HG03159 (cell line): ENCODE measurements at regions not wholly inside any gene's neighbourhood (a gene's known extent, or its start where the extent isn't known, plus 50 kb on each side); places are given as distances from the start of the nearest gene placed in this dataset.
A peak's percentile ranks its signal among the peaks of the same experiment; 100 is the strongest.

Source experiments
- ATAC-seq: cut with Tn5 transposase; IDR thresholded peaks from one replicate; pipeline ENCODE4 v1.9.1; 2021; ENCODE audit warnings: mild to moderate bottlenecking, moderate library complexity; ENCODE audit not compliant: unreplicated experiment

DNA sequence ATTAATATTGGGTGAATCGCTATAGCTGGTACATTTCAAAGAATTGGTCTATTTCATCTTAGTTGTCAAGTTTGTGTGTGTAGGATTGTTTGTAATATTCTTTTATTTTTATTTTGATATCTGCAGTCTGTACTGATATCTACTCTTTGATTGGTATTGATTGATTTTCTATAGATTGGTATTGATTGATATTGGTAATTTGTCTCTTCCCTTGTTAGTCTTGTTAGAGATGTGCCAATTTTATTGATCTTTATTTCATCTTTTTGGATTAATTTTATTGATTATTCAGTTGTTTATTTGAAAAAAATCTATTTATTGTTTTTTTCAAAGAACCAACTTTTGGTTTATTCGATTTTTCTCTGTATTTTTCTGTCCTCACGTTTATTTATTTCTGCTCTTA, 61.4 kb downstream of the TM2D3 start:
- no peak for ATAC-seq

DNA sequence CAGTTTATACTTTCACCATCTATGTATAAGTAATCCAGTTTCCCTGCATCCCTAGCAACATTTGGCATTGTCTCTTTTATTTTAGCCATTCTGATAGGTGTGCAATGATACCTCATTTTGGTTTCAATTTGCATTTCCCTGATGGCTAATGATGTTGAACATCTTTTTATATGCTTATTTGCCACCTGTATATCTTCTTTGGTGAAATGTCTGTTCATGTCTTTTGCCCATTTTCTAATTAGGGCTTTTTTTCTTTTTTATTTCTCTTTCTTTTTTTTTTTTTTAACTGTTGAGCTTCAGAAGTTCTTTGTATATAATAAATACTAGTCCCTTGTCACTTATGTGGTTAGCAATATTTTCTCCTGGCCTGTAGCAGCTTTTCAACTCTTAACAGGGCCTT, 68.9 kb downstream of the TM2D3 start:
- ATAC-seq = no peak

- no peak for ATAC-seq
Measured at GRCh38 chr15:101580431-101580830, 71.8 kb downstream of the TM2D3 start.

DNA sequence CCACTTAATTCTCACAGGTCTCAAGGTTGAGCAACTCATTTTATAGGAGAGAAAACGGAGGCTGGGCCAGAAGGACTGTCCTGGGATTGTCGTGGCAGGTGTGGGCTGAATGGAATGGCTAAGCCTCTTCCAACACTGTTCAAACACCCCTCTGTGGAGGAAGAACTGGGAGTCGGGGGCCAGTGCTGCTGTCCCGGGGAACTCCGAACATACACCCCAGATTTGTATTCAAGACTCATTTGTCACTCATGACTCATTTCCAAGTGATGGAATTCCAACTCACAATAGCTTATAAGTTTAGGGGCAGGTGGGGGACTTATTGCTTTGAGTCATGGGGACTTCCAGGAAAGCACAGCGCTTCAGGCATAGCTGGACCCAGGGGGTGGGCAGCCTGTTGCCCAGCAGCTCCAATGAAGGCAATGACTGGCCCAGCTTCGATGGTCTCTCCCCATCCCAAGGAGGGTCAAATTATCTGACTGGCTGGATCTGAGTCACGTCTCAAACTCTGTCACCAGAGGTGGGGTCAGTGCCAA, 72.5 kb downstream of the TM2D3 start:
- no peak for ATAC-seq

DNA sequence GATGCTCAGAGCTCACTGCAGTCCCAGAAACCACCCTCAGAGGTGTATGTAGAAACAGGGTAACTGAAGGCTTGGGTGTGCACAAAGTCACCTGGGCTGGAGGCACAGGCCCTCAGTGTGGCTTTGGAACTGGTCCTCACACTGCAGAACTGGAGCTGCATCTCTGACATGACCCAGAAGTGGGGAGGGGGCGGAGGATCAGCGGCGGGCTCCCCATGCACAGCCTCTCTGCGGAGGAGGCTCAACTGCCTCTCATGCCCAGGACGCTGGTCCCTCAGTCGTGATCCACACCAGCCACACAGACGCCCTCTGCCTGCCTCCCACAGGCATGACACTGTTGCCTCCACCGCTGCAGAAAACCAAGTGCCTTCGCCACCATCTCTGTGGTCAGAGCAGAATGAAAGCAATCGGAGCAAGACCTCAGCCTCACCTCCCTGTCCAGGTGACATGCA, 73.7 kb downstream of the TM2D3 start:
- peak; percentile 56 for ATAC-seq

GRCh38 chr15:101573951-101574350, 78.2 kb downstream of the TM2D3 start:
- ATAC-seq = no peak

- no peak for ATAC-seq
Measured at GRCh38 chr15:101570241-101570640, 80.7 kb upstream of the PCSK6 start.

- ATAC-seq = no peak
Measured at GRCh38 chr15:101568821-101569555, 79.5 kb upstream of the PCSK6 start.

- ATAC-seq = no peak
Measured at GRCh38 chr15:101568309-101568708, 78.8 kb upstream of the PCSK6 start.

DNA sequence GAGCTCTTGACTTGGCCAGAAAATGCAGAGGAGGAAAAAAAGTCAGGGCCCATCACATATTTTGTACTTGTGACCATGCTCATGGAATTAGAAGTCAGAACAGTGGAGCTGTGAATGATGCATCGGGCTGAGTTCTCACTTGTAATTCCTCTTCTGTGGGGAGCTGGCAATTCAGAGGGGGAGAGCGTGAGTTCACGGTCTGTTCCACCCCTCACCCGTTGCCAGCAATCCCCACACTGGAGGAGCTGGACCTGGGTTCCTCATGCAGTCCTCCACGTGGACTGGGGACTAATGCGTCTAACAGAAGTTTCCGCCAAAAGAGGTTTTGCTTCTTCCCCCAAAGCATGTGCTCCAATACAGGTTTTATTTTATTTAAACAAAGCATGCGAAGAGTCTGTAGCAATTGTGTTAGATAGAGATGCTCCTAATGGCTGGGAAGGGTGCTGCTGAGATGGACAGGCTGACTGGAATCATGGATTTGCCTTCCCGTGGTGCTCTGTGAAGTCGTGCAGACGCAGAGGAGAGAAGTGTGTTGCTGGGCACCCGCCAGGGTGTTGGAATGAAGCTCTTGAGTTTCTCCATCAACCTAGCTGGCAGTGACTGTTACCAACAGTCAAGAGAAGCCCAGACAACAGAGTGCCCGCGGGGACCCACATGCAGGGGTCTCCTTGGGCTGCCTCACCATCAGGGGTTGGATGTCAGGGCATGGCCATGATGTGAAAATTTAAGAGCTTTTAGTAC, 77.4 kb upstream of the PCSK6 start:
- no peak for ATAC-seq

GRCh38 chr15:101565377-101565776, 75.9 kb upstream of the PCSK6 start:
- no peak for ATAC-seq

GRCh38 chr15:101563176-101563796, 73.8 kb upstream of the PCSK6 start:
- ATAC-seq = no peak

DNA sequence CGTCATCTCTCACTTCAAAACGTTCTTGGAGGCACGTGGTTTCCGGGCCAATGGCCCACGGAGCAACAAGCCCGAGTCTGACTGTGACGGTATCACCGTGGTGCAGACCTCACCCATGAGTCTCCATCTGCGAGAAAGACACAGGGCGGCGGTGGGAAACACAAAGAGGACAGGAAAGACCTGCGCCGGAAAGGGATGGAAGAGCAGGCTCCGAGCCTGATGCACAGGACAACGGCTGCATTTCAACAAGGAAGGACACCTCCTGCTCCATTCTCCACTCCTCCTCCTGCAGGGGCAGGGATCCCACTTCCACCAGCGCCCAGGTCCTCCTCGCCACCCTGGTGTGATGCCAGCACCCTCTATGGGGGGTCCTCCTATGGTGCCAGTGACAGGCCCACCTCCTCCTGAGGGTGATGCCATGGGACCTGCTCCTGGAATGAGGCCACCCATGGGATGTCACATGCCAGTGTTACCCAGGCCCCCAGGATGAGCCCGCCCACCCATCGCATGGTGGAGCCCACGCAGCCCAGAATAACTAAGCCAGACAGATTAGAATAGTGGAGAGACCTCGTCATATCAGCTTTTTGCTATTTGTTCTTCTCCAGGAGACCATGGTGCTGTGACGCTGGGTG, 73.0 kb upstream of the PCSK6 start:
- ATAC-seq = no peak

DNA sequence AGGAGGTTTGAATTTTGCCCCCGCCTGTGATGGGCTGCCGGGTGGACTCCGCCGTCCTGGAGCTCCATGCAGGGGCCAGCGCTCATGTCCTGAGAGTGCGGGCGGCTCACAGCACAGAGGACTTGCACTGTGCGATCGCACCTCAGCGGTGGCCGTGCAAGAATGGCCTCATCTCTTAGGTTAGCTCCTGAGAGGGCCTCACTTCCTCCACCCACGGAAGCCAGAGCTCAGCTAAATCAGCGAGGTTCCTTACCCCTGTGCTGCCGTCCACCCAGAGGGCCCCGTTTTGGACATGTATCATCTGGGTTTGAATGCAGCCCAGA, 72.0 kb upstream of the PCSK6 start:
- ATAC-seq = no peak

GRCh38 chr15:101560722-101561583, 71.4 kb upstream of the PCSK6 start:
- no peak for ATAC-seq

GRCh38 chr15:101559952-101560351, 70.4 kb upstream of the PCSK6 start:
- no peak for ATAC-seq

DNA sequence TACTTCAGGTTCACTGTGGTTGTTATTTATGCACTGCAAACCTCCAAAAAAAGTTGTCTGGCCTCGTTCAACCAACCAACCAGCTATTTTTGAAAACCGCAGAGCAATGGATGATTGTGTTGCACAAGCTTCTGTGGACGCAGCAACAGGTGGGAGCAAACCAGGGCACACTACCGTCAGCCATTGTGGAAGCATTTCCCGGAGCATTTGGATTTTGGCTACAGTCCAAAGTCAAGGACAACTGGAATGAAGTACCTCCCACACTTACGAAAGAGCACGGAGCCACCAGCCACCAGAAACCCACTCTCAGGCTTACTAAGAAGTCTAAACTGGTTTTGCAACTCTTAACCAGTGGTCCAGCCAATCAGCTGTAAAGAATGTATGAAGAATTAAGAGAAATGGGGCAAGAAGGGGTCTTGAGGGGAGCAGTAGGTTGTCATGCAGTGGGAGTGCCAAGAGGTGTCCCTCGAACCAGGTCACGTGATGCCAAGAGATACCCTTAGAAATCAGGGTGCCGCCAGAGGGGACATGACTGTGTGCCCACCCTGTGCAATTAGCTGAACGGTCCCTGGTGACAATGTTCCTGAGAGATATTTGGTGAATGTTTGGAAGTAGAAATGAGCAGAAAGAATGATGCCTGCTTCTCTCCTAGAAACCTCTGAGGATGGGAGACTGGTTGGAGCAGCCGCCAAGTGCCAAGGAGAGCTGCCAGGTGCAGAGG, 68.9 kb upstream of the PCSK6 start:
- ATAC-seq = no peak

DNA sequence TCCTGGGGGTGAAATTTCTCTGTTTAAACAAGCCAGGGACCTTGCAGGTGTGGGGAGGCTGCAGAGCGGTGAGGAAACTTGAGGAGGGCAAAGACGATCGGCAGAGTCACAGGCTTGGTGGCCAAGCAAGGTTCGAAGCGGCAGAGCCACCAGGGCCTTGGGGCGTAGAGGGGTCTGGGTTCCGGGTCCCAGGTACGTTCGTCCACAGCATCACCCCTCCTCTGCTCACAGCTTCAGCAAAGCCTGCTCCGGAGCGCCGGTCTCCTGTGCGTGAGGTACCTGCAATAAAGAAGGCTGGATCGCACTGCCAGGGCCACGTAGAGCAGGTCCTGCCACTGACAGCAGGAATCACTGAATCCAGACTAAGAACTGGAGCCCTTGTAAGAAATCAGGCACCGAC, 66.8 kb upstream of the PCSK6 start:
- ATAC-seq = no peak

GRCh38 chr15:101554115-101554915, 64.8 kb upstream of the PCSK6 start:
- no peak for ATAC-seq
